Esophagus mucosa (tissue), 1 donor: ENCODE measurements at regions not wholly inside any gene's neighbourhood (a gene's known extent, or its start where the extent isn't known, plus 50 kb on each side); places are given as distances from the start of the nearest gene placed in this dataset.
A peak's percentile ranks its signal among the peaks of the same experiment; 100 is the strongest.

Experiments used
- ATAC-seq: fragments of 200-7000 bp; cut with Tn5 transposase; one replicate; pipeline ENCODE4 v1.9.1; 2020
- donor health status: DM: yes; HTN: yes; CAD: no.

DNA sequence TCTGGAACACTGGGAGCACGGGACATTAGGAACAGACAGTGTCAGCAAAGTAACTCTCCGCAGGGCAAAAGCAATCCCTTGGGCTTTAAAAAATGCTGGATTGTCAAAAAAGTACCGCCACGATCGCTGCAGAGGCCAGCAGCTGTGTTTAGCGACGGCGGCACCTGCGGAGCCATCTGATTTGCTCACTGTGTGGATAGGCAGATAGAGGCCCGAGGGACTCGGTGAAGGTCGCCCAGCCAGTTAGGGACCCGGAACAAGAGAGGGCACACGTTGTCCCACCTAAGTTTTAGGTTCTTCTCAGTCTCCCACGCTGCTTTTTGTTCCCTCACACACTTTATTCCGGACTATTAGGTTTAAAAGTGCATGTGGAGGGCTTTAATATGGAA, 238.3 kb downstream of the TEX29 start:
- ATAC-seq, result no peak

DNA sequence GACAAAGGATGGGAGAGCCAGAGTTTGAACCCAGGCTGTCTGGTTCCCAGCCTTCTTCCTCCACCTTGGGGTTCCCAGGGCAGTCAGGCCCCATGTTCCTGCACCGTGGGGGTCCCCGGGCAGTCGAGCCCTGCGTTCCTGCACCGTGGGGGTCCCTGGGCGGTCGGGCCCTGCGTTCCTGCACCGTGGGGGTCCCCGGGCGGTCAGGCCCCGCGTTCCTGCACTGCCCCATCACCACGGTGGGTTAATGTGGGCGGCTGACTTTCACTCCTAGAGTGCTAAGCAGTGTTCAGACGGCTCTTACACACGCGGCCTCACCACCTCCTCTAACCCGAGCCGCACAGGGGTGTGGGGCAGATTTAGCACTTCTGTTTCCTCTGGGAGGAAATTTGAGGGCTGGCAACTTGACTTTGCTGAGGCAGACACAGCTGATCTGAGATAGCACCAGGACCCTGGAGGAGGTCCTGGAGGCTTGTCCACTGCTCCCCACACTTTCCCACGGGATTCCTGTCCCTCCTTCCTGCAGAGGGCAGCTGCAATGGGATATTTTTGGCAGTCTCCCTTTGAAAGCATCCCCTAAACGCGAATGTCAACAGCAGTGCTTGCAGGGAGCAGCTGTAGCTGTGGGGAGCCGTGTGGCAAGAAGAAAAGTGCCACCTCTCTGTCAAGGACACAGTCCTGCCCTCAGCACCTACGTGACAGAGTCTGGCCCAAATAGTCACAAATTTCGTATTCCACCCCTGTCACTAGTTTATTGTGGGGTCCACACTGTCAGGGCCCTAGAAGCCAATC, 239.4 kb downstream of the TEX29 start:
- no peak for ATAC-seq

GRCh38 chr13:111561091-111561781, 240.8 kb downstream of the TEX29 start:
- ATAC-seq, result no peak

DNA sequence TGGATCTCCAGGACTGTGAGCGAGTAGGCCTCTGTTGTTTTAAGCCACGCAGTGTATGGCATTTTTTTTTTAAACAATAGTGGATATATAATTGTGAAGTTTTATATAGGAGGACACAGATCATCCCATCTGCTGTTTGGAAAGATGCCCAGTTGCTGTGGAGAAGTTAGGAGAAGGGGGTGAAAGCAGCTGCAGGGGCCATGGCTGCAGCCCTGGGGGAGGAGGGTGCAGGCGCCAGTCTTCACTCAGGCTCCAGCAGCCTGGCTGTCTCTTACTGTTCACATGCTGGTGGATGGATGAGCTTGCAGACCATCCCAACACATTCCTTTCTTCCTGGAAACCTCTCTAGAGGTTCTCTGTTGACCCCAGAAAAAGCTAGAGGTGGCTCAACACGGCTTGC, 242.3 kb downstream of the TEX29 start:
- ATAC-seq, result no peak

GRCh38 chr13:111564606-111565005, 244.2 kb downstream of the TEX29 start:
- ATAC-seq, result no peak

- ATAC-seq, result no peak
These were observed 245.0 kb downstream of the TEX29 start for GRCh38 chr13:111565400-111565799.

DNA sequence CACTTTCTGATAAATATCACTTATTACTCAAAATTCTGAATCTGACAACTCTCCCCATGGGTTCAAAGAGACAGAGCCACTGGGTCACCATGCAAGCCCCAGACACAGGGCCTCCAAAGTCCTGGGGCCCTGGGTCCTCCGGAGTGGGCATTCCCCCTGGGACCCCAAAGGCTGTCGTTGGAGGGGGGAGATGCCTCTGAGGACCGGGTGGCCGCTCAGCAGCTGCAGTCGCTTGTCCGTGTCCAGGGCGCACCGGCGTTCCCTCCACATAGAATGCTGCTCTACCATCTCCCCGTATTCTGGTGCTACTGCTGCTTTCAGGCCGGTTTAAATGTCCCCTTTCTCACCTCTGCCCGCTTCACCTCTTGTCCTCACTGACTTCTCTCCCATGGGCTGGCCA, 246.1 kb downstream of the TEX29 start:
- ATAC-seq, result no peak

DNA sequence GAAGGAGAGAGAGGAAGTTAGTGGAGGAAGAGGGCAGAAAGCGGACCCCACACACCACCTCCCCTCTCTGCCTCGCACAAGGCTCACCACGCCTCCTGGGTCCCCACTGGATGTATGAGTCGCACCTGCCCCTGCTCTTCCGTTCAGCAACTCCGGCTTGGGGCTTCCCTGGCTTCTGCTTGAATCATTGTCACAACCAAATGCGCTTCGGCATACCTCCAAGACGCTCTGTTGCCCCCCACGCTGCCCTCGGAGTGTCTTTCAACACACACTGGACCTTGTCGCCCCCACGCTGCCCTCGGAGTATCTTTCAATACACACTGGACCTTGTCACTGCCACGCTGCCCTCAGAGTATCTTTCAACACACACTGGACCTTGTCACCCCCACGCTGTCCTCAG, 247.2 kb downstream of the TEX29 start:
- no peak for ATAC-seq

DNA sequence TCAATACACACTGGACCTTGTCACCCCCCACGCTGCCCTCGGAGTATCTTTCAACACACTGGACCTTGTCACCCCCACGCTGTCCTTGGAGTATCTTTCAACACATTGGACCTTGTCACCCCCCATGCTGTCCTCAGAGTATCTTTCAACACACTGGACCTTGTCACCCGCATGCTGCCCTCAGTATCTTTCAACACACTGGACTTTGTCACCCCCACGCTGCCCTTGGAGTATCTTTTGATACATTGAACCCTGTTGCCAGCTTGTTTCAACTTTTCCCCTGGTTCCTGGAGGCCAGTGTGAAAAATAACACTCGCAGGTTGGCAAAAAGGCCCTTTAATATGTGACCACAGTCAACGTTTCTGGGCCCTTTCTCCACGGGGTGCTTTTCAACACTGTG, 247.8 kb downstream of the TEX29 start:
- ATAC-seq, result no peak

DNA sequence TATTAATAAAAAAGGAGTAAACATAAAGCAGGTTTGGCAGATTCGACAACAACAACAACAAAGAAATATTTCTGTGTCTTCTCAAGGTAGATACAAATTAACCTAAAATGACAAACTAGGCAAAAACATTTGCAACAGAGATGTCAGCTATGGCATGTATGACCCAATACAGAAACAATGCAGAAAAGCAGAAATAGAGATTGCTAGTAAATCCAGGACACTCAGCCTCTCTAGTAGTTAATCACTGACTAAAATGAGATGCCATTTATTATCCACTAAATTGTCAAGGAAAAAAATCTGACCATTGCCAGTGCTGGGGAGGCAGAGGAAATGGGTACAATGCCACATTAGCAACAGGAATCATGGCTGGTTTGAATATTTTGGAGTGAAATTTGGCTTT, 250.5 kb downstream of the TEX29 start:
- no peak for ATAC-seq

DNA sequence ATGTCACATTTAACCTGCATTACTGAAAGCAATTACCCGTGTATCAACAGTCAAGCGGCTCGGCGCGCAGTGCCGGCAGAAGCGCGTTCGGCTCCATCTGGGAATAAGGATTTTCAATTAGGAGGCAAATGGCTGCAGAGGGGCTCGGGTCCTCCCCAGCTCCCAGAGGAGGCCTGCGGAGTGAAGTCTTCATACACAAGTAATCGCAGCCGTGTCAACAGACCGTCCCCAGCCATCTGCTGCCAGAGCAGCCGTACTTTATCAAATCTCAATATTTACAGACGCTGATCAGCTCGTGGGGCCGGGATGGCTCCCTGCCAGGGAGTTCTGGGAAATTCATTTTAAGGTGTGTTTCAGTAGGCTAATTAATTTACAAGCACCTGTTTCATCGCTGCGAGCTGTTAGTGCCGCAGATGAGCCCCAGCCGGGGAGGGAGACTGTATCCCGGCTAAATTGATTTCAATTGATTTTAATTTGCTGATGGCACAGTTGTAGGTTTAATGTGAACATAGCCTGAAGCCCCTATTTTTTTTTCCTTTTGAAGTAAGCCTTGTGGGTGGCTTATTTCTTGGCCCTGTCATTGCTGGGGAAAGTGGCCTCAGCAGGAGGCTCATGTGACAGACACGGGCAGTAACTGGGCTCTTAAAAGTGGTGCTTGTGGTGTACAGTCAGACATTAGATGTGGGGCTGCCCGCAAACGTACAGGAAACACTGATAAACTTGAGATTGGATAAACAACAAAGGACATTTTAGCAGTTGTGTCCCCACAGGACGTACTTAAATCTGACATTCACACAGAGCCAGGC, 252.7 kb downstream of the TEX29 start:
- ATAC-seq, result no peak

DNA sequence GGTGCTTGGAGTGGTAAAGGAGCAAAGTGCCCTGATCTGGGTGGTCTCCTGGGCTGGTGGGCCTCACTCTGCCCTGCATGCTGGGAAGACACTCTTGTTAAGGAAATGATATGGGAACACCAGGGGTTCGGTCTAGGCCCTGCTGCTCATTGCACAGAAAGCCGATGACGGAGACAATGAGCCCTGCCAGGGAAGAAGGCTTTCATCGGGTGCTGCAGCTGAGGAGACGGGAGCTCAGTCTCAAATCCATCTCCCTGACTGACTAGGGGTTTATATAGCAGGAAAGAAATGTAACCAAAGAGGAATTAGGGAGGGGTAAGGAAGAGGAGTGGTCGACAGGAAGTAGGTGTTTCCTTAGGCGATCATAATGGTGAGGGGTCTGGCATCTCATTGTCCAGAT, 253.4 kb downstream of the TEX29 start:
- ATAC-seq, result no peak

- no peak for ATAC-seq
These were observed 254.8 kb downstream of the TEX29 start for GRCh38 chr13:111575276-111575675.

- ATAC-seq, result no peak
These were observed 255.3 kb downstream of the TEX29 start for GRCh38 chr13:111575719-111576118.

- no peak for ATAC-seq
These were observed 256.9 kb downstream of the TEX29 start for GRCh38 chr13:111577208-111577828.

DNA sequence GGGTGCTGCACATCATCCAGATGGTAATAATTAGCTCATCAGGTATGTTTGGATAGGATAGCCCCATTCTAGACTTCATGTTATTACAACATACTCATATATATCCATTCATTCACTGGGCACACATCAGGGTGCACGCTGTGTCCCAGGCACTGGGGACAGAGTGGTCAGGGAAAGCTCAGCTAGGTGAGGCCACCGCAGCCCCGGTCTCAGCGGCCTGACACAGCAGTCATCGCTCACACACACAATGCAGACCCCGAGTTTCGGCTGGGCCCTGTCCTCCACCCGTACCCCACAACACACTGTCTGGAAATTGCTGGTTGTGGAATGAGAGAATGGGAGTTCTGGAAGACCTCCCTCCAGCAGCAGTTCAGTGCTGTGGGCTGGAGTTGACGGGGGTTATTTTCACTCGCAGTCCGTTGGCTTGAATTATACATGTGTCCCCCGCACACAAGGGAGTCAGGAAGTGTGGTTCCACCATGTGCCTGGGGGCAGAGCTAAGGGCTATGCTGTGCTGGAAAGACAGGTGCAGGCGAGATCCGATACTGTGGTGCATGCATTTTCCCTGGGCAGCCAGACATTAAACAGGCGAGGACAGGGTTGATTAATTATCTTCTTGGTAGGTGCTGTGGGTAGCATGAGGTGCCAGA, 257.6 kb downstream of the TEX29 start:
- no peak for ATAC-seq

DNA sequence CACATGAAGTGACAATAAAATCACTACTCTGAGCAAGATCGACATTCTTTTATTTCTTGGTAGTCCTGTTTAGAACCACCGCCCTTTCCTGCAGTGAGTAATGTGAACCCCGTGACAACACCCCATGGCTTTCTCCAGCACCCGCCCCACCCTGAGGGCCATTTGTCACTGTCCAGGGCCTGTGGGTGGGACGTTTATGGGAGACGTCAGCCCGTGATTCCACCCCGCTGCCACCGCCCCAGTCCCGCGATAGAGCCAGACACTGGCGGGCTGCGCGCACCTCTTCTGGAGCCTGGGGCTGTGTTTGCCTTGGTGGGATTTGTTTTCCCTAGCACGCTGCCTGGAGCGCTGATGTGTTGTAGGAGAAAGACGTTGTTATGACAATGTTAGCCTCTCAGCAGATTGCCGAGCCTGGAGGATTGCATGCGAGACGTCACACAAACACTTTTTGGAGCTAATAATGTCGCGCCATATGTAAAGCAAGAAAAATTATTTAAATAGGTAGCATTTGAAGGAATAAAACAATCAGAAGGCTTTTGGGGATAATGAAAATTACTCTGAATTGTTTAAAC, 263.7 kb downstream of the TEX29 start:
- ATAC-seq, result peak; percentile 97

- no peak for ATAC-seq
These were observed 264.4 kb downstream of the TEX29 start for GRCh38 chr13:111584870-111585269.

DNA sequence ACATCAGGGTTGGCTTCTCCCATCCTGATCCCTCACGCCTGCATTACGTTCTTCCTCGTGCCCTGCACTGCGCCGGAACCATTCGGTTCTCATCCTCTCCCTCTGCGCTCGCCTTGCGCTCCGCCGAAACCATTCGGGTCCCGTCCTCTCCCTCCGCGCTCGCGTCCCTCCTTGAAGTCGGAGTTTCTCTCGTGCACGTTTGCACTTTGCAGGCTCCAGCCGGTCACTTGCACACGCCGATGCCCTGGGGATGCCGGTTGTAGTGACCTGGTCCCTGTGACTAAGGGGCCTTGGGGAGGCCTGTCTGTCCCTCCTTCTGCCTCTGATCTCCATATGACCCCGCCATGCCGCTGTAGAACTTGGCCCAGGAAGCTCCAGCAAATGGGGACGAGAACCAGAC, 265.8 kb downstream of the TEX29 start:
- no peak for ATAC-seq

DNA sequence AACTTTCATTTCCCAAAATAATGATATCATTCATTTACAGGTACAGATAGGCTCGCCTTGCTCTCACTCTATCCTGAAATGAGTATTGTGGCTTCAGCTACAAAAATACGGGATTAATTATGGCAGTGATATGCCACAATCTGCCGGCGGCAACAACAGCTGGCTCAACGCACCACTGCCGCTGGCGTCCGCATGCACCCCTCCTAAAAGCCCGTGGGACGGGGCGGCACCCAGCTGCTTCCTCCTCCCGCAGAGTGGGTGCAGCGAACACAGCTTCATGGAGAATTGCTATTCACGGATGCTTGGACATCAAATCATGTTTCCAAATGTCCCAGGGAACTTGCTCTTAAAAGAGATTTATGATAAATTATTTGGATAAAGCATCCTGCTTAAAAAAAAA, 266.8 kb downstream of the TEX29 start:
- ATAC-seq, result no peak

- no peak for ATAC-seq
These were observed 268.9 kb downstream of the TEX29 start for GRCh38 chr13:111589321-111589720.

GRCh38 chr13:111589992-111590391, 269.6 kb downstream of the TEX29 start:
- no peak for ATAC-seq
